Thoracic aorta (tissue), 2 donors: ENCODE measurements at regions not wholly inside any gene's neighbourhood (a gene's known extent, or its start where the extent isn't known, plus 50 kb on each side); places are given as distances from the start of the nearest gene placed in this dataset.

Experiments used
- ATAC-seq: fragments of 150-250 bp; one replicate; pipeline ENCODE4 v1.8.0; 2017; ENCODE audit warnings: low read depth; ENCODE audit not compliant: insufficient number of reproducible peaks, low FRiP score
- DNase-seq: peaks from one replicate; pipeline ENCODE4 v3.0.0-alpha.2; 2020; ENCODE audit warnings: low spot score
- H3K27ac ChIP-seq, 2 donors: fragments of 200-600 bp; sonication (generic); 1 replicate in 1 of 2; 2 replicates in 1 of 2; pipeline ENCODE4 v1.5.1; 2016; ENCODE audit warnings: mild to moderate bottlenecking in 2 of 2, moderate library complexity in 2 of 2
- H3K27me3 ChIP-seq: fragments of 200-600 bp; sonication (generic); replicated peaks from 2 replicates; pipeline ENCODE4 v1.6.0; 2016; ENCODE audit warnings: mild to moderate bottlenecking; ENCODE audit not compliant: insufficient read depth
- H3K36me3 ChIP-seq: fragments of 200-600 bp; sonication (generic); one replicate; pipeline ENCODE4 v1.5.1; 2016
- H3K4me1 ChIP-seq, 2 donors: fragments of 200-600 bp; sonication (generic); 1 replicate in 1 of 2; 2 replicates in 1 of 2; pipeline versions ENCODE4 v1.5.1 to v1.6.0; 2016; ENCODE audit warnings: low read depth in 2 of 2, mild to moderate bottlenecking in 1 of 2; ENCODE audit not compliant: control insufficient read depth in 1 of 2
- H3K4me3 ChIP-seq: fragments of 200-600 bp; sonication (generic); 2 replicates; pipeline ENCODE4 v1.5.1; 2016; ENCODE audit warnings: mild to moderate bottlenecking
- H3K9me3 ChIP-seq: fragments of 200-600 bp; sonication (generic); 2 replicates; pipeline ENCODE4 v1.5.1; 2016
- TF ChIP-seq, protein P1 (sequence below): fragments of 200-600 bp; sonication (generic); IDR thresholded peaks from one replicate; pipeline ENCODE4 v1.5.1; 2019; ENCODE audit warnings: antibody characterized with exemption

GRCh38 chr10:33101392-33101787 is 143.4 kb upstream of the ITGB1 start:
- TF ChIP-seq, protein P1, sequence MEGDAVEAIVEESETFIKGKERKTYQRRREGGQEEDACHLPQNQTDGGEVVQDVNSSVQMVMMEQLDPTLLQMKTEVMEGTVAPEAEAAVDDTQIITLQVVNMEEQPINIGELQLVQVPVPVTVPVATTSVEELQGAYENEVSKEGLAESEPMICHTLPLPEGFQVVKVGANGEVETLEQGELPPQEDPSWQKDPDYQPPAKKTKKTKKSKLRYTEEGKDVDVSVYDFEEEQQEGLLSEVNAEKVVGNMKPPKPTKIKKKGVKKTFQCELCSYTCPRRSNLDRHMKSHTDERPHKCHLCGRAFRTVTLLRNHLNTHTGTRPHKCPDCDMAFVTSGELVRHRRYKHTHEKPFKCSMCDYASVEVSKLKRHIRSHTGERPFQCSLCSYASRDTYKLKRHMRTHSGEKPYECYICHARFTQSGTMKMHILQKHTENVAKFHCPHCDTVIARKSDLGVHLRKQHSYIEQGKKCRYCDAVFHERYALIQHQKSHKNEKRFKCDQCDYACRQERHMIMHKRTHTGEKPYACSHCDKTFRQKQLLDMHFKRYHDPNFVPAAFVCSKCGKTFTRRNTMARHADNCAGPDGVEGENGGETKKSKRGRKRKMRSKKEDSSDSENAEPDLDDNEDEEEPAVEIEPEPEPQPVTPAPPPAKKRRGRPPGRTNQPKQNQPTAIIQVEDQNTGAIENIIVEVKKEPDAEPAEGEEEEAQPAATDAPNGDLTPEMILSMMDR, result no peak
- DNase-seq, result no peak
- H3K36me3 ChIP-seq, result no peaks in the 10 kb centered on the region
- no peak overlapping the region for H3K4me3 ChIP-seq
- no peaks in the 10 kb centered on the region for H3K9me3 ChIP-seq
- ATAC-seq, result no peak
- no peaks in the 10 kb centered on the region for H3K27me3 ChIP-seq
- no peak overlapping the region for H3K27ac ChIP-seq
- no peaks in the 10 kb centered on the region for H3K4me1 ChIP-seq

- H3K27ac ChIP-seq, result no peak overlapping the region
- TF ChIP-seq, protein P1, result no peak
- no peaks in the 10 kb centered on the region for H3K9me3 ChIP-seq
- H3K4me1 ChIP-seq, result no peaks in the 10 kb centered on the region
- H3K27me3 ChIP-seq, result no peaks in the 10 kb centered on the region
- no peaks in the 10 kb centered on the region for H3K36me3 ChIP-seq
- DNase-seq (no peak), ATAC-seq (no peak)
- no peak overlapping the region for H3K4me3 ChIP-seq
Observed at GRCh38 chr10:33100781-33101391, 142.9 kb upstream of the ITGB1 start.

GRCh38 chr10:33099748-33100147 is 141.7 kb upstream of the ITGB1 start:
- TF ChIP-seq, protein P1, result no peak
- ATAC-seq (no peak), DNase-seq (no peak)
- no peaks in the 10 kb centered on the region for H3K36me3 ChIP-seq
- H3K4me1 ChIP-seq, result no peaks in the 10 kb centered on the region
- no peaks in the 10 kb centered on the region for H3K9me3 ChIP-seq
- no peak overlapping the region for H3K27ac ChIP-seq
- no peaks in the 10 kb centered on the region for H3K27me3 ChIP-seq
- no peak overlapping the region for H3K4me3 ChIP-seq

DNA sequence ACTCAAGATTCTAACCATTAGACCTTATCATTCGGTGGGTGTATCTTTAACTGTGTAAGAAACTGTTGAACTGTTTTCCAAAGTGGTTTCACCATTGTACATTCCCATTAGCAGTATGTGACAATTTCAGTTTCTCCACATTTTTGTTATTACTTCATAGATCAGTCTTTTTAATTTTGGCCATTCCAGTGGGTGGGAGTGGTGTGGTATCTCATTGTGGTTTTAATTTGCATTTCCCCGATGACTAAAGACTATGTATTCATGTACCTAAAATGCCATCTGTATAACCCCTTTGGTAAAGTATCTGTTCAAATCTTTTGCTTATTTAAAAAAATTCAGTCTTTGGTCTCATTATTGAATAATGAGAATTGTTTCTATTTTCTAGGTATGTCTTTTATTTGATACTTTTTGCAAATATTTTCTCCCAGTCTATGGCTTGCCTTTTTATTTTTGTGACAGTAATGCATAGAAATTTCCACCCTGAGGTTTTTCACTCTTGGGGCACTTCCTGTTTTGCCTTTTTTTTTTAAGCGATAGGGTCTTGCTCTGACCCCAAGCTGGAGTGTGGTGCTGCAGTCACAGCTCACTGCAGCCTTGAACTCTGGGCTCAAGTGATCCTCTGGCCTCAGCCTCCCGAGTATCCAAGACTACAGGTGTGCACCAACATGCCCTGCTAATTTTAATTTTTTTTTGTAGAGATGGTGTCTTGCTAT is 141.1 kb upstream of the ITGB1 start:
- ATAC-seq, result no peak
- Histone ChIP-seq H3K9me3 (no peaks in the 10 kb centered on the region), H3K4me1 (no peaks in the 10 kb centered on the region), H3K36me3 (no peaks in the 10 kb centered on the region), H3K27ac (no peak overlapping the region), H3K27me3 (no peaks in the 10 kb centered on the region), H3K4me3 (no peak overlapping the region)
- TF ChIP-seq, protein P1, result no peak
- DNase-seq, result no peak

- Histone ChIP-seq H3K36me3 (no peaks in the 10 kb centered on the region), H3K27ac (no peak overlapping the region), H3K27me3 (no peaks in the 10 kb centered on the region), H3K4me3 (no peak overlapping the region), H3K4me1 (no peaks in the 10 kb centered on the region), H3K9me3 (no peaks in the 10 kb centered on the region)
- ATAC-seq, result no peak
- TF ChIP-seq, protein P1, result no peak
- no peak for DNase-seq
Observed at GRCh38 chr10:33095867-33096815, 138.1 kb upstream of the ITGB1 start.
